ENCODE measurements at regions not wholly inside any gene's neighbourhood (a gene's known extent, or its start where the extent isn't known, plus 50 kb on each side); places are given as distances from the start of the nearest gene placed in this dataset.

DNA sequence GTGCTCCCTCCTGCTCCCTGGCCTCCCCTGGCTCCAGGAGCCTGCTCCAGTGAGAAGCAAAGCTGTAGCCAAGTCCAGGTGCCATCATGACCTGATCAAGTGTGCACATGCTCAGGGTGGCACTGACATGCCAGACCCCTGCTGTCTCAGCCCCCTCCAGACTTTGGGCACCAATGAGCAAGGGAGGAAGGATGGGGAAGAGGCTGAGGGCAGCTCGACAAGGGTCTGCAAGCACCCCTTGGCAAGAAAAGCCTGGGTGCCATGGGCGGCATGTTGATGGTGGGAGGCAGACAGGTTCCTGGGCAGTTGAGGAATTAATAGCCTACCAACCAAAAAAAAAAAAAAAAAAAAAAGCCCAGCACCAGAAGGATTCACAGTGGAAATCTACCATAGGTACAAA lies 942.6 kb upstream of the PRMT6 start:
- peaks cover 6 to 40% (median 35%) of the 10 kb centered on the region in 6 donors for H3K9me3 Mint-ChIP-seq
- H3K4me3 Mint-ChIP-seq: no peak overlapping the region
- no peak overlapping the region for H3K27ac Mint-ChIP-seq

DNA sequence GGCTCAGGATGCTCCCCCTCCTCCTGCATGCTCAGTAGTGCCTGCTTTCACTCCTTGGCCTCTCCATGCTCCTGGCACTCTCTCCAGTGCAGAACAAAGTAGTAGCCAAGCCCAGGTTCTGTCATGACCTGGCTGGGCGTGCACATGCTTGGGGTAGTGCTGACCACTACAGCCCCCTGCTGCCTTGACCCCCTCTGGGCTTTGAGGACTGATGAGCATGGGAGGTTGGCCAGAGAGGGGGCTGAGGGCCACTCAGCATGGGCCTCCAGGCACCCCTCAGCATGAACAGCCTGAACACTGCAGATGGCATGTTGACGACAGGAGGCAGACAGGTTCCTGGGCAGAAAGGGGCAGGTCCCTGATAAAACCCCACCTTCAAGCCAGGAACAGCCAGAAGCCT lies 935.7 kb upstream of the PRMT6 start:
- Mint-ChIP-seq H3K27ac (no peak overlapping the region), H3K4me1 (no peaks in the 10 kb centered on the region), H3K4me3 (no peak overlapping the region), H3K27me3 (ENCODE audit: low read depth in 3 of 3) (no peaks in the 10 kb centered on the region), H3K36me3 (no peaks in the 10 kb centered on the region), H3K9me3 (peaks cover 1 to 21% (median 16%) of the 10 kb centered on the region in 6 donors)
- no peak for DNase-seq

More for the DNA sequence above, 942.6 kb upstream of the PRMT6 start:
- Mint-ChIP-seq H3K27me3 (ENCODE audit: low read depth in 3 of 3) (no peaks in the 10 kb centered on the region), H3K36me3 (peaks cover 0 to 4% (median 0%) of the 10 kb centered on the region in 3 donors), H3K4me1 (no peaks in the 10 kb centered on the region)
- no peak for DNase-seq

DNA sequence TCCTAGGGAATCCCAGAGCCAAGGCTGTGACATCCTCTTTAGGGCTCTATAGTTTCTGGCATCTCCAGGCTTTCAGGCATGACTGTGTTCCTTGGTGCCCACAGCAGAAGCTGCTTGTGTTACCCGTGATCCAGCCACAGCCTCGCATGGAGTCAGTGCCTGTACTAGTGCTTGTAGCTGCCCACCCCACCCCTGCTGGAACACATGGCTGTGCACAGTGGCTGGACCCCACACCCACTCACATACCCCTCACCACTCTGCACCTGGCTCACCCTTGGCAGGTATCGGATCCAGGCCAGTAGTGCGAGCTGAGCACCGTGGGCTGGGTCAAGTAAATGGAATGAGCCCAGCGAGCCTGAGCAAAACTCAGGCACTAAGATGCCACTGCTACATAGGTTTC lies 934.7 kb upstream of the PRMT6 start:
- Mint-ChIP-seq H3K9me3 (peaks cover 4 to 26% (median 19%) of the 10 kb centered on the region in 6 donors), H3K4me1 (no peaks in the 10 kb centered on the region), H3K27me3 (ENCODE audit: low read depth in 3 of 3) (no peaks in the 10 kb centered on the region), H3K27ac (no peak overlapping the region), H3K4me3 (no peak overlapping the region), H3K36me3 (no peaks in the 10 kb centered on the region)
- no peak for DNase-seq

DNA sequence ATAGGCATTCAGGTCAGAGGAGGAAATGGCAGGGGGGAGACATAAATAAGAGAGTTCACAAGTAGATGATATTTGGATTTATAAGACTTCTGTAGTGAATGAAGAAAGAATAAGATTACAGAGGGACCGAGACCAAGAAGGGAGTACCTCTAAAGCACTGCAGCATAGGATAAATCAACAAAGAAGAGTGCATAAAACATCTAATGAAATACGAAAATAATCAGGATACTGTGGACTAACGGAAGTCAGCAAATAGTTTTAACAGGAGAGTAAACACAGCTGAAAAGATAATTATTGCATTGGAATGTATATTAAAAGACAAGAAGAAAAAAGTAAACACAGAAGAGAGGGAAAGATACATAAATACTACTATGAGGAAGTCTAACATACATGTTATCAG lies 921.9 kb upstream of the PRMT6 start:
- Mint-ChIP-seq H3K36me3 (no peaks in the 10 kb centered on the region), H3K4me1 (no peaks in the 10 kb centered on the region), H3K9me3 (peaks cover 7 to 35% (median 15%) of the 10 kb centered on the region in 6 donors), H3K27me3 (ENCODE audit: low read depth in 3 of 3) (no peaks in the 10 kb centered on the region), H3K27ac (no peak overlapping the region), H3K4me3 (no peak overlapping the region)
- no peak for DNase-seq

DNA sequence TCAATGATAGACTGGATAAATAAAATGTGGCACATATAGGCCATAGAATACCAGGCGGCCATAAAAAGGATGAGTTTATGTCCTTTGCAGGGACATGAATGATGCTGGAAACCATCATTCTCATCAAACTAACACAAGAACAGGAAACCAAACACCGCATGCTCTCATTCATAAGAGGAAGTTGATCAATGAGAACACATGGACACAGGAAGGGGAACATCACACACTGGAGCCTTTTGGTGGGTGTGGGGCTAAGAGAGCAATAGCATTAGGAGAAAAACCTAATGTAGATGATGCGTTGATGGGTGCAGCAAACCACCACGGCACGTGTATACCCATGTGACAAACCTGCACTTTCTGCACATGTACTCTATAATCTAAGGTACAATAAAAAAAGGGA lies 883.4 kb upstream of the PRMT6 start:
- Mint-ChIP-seq H3K27me3 (ENCODE audit: low read depth in 3 of 3) (peaks cover 0 to 3% (median 0%) of the 10 kb centered on the region in 3 donors), H3K9me3 (peaks cover 0 to 40% (median 17%) of the 10 kb centered on the region in 6 donors), H3K27ac (no peak overlapping the region), H3K4me3 (no peak overlapping the region), H3K36me3 (no peaks in the 10 kb centered on the region), H3K4me1 (no peaks in the 10 kb centered on the region)
- no peak for DNase-seq

DNA sequence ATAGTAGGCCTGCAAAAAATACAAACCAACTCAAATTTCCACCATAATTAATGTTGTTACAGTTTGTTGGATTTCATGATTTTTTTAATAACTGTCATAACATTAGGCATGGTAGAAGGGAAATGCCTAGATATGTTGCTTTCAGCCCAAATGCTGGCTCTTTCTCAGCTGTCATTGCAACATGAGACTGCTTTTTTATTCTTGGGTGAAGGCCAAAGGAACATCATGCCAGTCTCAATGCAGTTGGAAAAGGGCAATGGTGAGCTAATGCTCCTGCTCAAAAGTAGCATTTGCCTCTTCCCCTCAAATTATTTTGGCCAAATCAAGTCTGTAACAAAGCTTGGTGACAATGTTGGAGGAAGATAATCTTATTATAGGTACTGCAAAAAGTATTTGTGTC lies 877.7 kb upstream of the PRMT6 start:
- H3K9me3 Mint-ChIP-seq: peaks cover 0 to 51% (median 8%) of the 10 kb centered on the region in 6 donors
- H3K36me3 Mint-ChIP-seq: peaks cover 0 to 3% (median 0%) of the 10 kb centered on the region in 3 donors
- no peak overlapping the region for H3K27ac Mint-ChIP-seq
- no peaks in the 10 kb centered on the region for H3K4me1 Mint-ChIP-seq
- no peak overlapping the region for H3K4me3 Mint-ChIP-seq
- no peak for DNase-seq
- no peaks in the 10 kb centered on the region for H3K27me3 Mint-ChIP-seq (ENCODE audit: low read depth in 3 of 3)

DNA sequence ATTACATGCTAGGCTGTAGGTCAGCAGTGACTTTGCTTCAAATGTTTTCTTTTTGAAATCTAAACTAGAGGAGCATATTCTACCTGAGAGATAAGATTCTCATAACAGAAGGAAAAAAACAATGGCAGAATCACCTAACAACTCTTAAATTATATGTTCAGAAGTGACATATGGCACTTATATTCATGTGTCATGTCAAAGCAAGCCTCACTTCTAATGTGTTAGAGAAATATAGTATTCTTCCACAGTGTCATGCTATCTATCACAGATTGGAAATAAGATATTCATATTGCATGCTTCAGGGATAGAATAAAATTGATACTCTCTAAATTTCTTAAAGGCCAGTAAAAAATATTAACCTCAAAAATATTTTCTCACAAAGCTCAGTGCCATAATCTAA lies 874.6 kb upstream of the PRMT6 start:
- H3K4me1 Mint-ChIP-seq: no peaks in the 10 kb centered on the region
- H3K4me3 Mint-ChIP-seq: no peak overlapping the region
- no peak overlapping the region for H3K27ac Mint-ChIP-seq
- peaks cover 1 to 59% (median 13%) of the 10 kb centered on the region in 6 donors for H3K9me3 Mint-ChIP-seq
- no peaks in the 10 kb centered on the region for H3K27me3 Mint-ChIP-seq (ENCODE audit: low read depth in 3 of 3)
- H3K36me3 Mint-ChIP-seq: peaks cover 0 to 3% (median 0%) of the 10 kb centered on the region in 3 donors
- DNase-seq: no peak

DNA sequence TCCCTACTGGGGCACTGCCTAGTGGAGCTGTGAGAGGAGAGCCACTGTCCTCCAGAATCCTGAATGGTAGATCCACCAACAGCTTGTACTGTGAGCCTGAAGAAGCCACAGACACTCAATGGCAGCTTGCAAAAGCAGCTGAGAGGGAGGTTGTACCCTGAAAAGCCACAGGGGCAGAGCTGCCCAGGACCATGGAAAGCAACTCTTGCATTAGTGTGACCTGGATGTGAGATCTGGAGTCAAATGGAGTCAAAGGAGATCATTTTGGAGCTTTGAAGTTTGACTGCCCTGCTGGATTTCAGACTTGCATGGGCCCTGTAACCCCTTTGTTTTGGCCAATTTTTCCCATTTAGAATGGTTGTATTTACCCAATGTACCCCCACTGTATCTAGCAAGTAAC lies 871.4 kb upstream of the PRMT6 start:
- H3K4me1 Mint-ChIP-seq: no peaks in the 10 kb centered on the region
- no peaks in the 10 kb centered on the region for H3K27me3 Mint-ChIP-seq (ENCODE audit: low read depth in 3 of 3)
- no peak overlapping the region for H3K4me3 Mint-ChIP-seq
- peaks cover 0 to 3% (median 0%) of the 10 kb centered on the region in 3 donors for H3K36me3 Mint-ChIP-seq
- H3K9me3 Mint-ChIP-seq: peaks cover 5 to 53% (median 15%) of the 10 kb centered on the region in 6 donors
- no peak overlapping the region for H3K27ac Mint-ChIP-seq
- no peak for DNase-seq

DNA sequence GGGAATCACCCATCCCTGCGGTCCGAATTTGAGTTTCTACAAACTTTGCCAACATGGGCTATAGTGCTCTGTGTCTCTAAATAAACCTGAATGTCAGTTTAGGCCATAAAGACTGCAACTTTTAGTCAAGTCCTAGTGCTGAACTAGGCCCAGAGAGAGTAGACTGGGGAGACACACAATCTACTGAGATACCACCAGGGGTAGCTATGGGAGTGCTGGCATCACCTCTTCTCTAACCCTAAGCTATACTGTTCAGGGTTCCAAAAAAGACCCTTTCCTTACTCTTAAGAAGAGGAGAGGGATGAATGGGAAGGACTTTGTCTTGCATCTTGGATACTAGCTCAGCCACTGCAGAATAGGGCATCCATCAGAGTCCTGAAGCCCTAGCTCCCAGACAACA lies 866.7 kb upstream of the PRMT6 start:
- H3K4me1 Mint-ChIP-seq: no peaks in the 10 kb centered on the region
- no peaks in the 10 kb centered on the region for H3K36me3 Mint-ChIP-seq
- H3K27me3 Mint-ChIP-seq (ENCODE audit: low read depth in 3 of 3): peaks cover 0 to 2% (median 2%) of the 10 kb centered on the region in 3 donors
- H3K4me3 Mint-ChIP-seq: no peak overlapping the region
- H3K9me3 Mint-ChIP-seq: peaks cover 13 to 64% (median 35%) of the 10 kb centered on the region in 6 donors
- no peak for DNase-seq
- no peak overlapping the region for H3K27ac Mint-ChIP-seq

DNA sequence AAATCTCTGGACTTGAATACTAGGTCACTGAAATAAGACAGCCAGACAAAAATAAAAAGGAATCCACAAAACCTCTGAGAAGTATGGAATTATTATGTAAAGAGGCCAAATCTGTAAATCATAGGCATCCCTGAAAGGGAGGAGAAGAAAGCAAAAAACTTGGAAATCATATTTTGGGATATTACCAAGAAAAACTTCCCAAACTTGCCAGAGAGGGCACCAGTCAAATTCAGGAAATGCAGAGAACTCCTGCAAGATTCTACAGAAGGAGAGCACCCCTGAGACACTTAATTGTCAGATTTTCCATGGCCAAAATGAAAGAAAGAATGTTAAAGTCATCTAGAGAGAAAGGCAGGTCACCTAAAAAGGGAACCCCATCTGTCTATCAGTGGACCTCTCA lies 862.3 kb upstream of the PRMT6 start:
- DNase-seq: no peak
- H3K27me3 Mint-ChIP-seq (ENCODE audit: low read depth in 3 of 3): peaks cover 0 to 2% (median 2%) of the 10 kb centered on the region in 3 donors
- H3K9me3 Mint-ChIP-seq: peaks cover 22 to 67% (median 47%) of the 10 kb centered on the region in 6 donors
- H3K4me3 Mint-ChIP-seq: no peak overlapping the region
- H3K27ac Mint-ChIP-seq: no peak overlapping the region
- no peaks in the 10 kb centered on the region for H3K36me3 Mint-ChIP-seq
- H3K4me1 Mint-ChIP-seq: no peaks in the 10 kb centered on the region

DNA sequence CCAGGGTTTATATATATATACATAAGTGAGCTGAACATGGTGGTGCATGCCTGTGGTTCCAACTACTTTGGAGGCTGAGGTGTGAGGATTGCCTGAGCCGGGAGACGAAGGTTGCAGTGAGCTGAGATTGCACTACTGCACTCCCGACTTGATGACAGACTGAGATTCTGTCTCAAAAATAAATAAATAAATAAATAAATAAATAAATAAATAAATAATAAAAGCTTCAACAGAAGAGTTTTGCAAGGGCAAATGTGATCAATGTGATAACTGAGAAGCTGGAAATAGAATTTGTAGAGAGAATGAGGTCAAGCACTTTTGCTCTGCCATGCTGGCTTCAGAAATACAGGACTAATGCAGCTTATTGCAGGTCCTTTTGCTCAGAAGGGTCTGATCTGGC lies 855.8 kb upstream of the PRMT6 start:
- H3K4me1 Mint-ChIP-seq: no peaks in the 10 kb centered on the region
- peaks cover 17 to 54% (median 29%) of the 10 kb centered on the region in 6 donors for H3K9me3 Mint-ChIP-seq
- H3K36me3 Mint-ChIP-seq: no peaks in the 10 kb centered on the region
- H3K27me3 Mint-ChIP-seq (ENCODE audit: low read depth in 3 of 3): peaks cover 0 to 1% (median 0%) of the 10 kb centered on the region in 3 donors
- H3K27ac Mint-ChIP-seq: no peak overlapping the region
- no peak overlapping the region for H3K4me3 Mint-ChIP-seq
- DNase-seq: no peak

DNA sequence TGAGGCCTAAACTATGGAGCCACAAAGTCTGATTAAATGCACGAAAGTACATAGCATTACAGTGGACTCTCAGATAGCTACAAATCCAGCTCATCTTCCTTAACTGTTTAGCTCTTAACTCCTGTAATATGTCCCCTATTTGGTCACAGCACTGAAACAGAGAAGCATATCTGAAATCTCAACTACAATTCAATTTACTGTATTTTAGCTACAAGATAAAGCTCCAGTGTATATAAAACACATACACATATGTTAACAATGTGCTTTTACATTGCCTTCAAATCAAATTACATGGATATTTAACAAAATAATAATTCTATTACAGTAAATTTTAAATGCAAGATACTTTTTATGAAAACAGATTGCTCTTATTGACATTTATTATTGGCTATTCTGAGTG lies 849.3 kb upstream of the PRMT6 start:
- peaks cover 6 to 35% (median 14%) of the 10 kb centered on the region in 6 donors for H3K9me3 Mint-ChIP-seq
- no peaks in the 10 kb centered on the region for H3K4me1 Mint-ChIP-seq
- no peaks in the 10 kb centered on the region for H3K36me3 Mint-ChIP-seq
- H3K4me3 Mint-ChIP-seq: no peak overlapping the region
- H3K27me3 Mint-ChIP-seq (ENCODE audit: low read depth in 3 of 3): no peaks in the 10 kb centered on the region
- DNase-seq: no peak
- no peak overlapping the region for H3K27ac Mint-ChIP-seq

DNA sequence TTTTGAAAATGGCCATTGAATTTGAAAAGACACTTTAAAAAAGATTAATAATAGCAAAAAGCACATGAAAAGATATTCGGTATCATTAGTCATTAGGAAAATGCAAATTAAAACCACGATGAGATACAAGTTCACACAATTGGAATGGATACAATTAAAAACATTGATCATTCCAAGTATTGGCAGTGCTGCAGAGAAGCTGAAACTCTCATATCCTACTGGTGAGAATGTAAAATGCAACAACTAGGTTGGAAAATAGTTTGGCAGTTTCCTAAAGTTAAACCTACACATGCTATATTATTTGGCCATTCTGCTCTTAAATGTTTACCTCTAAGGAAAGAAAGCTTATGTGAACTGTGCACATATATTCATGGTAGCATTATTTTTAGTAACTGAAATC lies 838.7 kb upstream of the PRMT6 start:
- Mint-ChIP-seq H3K4me3 (no peak overlapping the region), H3K27me3 (ENCODE audit: low read depth in 3 of 3) (peaks cover 0 to 2% (median 2%) of the 10 kb centered on the region in 3 donors), H3K36me3 (no peaks in the 10 kb centered on the region), H3K4me1 (no peaks in the 10 kb centered on the region), H3K27ac (no peak overlapping the region), H3K9me3 (peaks cover 9 to 34% (median 21%) of the 10 kb centered on the region in 6 donors)
- DNase-seq: no peak

DNA sequence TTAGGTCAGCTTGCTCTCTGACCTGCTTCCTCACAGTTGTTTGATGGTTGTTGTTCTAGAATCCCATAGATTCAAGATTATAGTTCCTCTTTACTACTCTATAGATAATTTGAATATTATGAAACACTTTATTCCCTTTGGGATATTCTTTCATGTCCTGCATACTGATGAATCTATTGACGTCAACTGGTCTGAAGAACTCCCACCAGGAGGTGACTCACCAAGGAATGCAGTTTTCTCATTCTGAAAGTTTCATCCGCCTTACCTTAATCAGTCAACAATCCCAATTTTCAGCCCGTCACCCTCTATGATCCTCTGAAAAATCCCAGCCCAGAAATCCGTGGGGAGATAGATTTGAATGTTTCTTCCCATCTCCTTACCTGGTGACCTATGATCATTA lies 834.1 kb upstream of the PRMT6 start:
- H3K4me3 Mint-ChIP-seq: no peak overlapping the region
- no peak overlapping the region for H3K27ac Mint-ChIP-seq
- no peaks in the 10 kb centered on the region for H3K4me1 Mint-ChIP-seq
- no peaks in the 10 kb centered on the region for H3K36me3 Mint-ChIP-seq
- H3K27me3 Mint-ChIP-seq (ENCODE audit: low read depth in 3 of 3): no peaks in the 10 kb centered on the region
- peaks cover 9 to 32% (median 13%) of the 10 kb centered on the region in 6 donors for H3K9me3 Mint-ChIP-seq
- no peak for DNase-seq

DNA sequence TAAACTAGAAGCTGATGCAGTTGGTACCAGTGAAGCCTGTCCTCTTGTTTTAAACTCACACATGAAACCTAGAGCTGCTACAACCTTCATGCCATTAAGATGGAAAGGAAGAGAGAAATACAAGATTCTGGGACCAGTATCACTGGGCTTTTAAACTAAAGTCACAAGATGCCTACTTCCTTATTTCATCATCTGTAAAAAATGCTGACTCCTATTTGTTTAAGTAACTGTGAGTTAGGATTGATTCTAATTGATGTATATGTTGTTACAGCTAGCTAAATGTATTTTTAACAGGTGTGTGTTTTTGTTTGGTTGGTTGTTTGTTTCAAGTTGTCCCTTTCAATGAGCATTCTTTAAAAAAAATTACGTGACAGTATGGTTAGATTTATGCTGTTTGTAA lies 833.3 kb upstream of the PRMT6 start:
- Mint-ChIP-seq H3K9me3 (peaks cover 9 to 32% (median 13%) of the 10 kb centered on the region in 6 donors), H3K27ac (no peak overlapping the region), H3K4me1 (no peaks in the 10 kb centered on the region), H3K4me3 (no peak overlapping the region), H3K27me3 (ENCODE audit: low read depth in 3 of 3) (no peaks in the 10 kb centered on the region), H3K36me3 (no peaks in the 10 kb centered on the region)
- no peak for DNase-seq

All from immature natural killer cell (primary cell).